ENCODE measurements at regions not wholly inside any gene's neighbourhood (a gene's known extent, or its start where the extent isn't known, plus 50 kb on each side); places are given as distances from the start of the nearest gene placed in this dataset.

DNA sequence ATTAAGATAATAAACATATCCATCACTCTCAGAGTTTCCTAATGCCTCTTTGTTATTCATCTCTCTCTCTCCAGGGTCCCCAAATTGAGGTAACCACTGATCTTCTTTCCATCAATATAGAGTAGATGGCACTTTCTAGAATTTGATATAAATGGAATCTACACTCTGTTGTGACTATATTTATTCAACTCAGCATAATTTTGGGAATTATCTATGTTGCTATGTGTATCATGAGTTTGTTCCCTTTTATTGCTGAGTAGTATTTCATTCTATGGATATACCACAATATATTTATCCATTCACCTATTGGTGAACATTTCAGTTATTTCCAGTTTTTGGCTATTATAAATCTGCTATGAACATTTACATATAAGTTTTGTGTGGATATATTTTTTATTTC, 230.7 kb downstream of the HLX start:
- TF ChIP-seq CTCF (IDR thresholded peaks at IDR 0.05; ENCODE audit: insufficient read depth, low read depth, low read length) (no peak), EZH2 (IDR thresholded peaks at IDR 0.05; ENCODE audit: insufficient read depth, low read length) (no peak)

All from astrocyte (in vitro differentiated cells and primary cell).